ENCODE measurements at regions not wholly inside any gene's neighbourhood (a gene's known extent, or its start where the extent isn't known, plus 50 kb on each side); places are given as distances from the start of the nearest gene placed in this dataset.

DNA sequence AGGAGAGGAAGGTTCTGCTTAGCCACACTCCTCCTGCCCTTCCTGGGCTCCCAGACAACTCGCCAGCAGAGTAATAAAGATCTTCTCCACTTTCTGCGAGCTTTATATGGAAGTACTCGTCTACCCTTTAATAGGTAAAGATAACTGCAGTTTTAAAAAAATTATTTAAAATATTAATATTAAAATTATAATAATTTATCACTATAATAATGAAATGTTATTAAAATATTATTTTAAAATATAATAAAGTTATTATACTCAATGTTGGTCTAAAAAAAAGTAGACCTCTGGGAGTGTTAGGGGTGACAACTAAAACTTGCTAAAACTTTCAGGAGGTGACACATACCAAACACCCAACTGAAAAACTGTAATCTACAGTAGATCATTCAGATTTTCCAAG, 81.5 kb downstream of the RBM43 start:
- Histone ChIP-seq H4K20me1 (ENCODE audit: insufficient read depth) (no peaks in the 10 kb centered on the region), H3K9me3 (ENCODE audit: insufficient read depth, low read depth) (no peaks in the 10 kb centered on the region), H3K4me2 (no peak overlapping the region), H3K9me2 (ENCODE audit: insufficient read depth) (no peaks in the 10 kb centered on the region), H3K4me1 (replicated peaks; ENCODE audit: insufficient read depth) (no peaks in the 10 kb centered on the region), H3K27ac (no peak overlapping the region), H3K79me2 (ENCODE audit: low read depth) (no peaks in the 10 kb centered on the region), H3K4me3 (no peak overlapping the region), H3F3A (ENCODE audit: insufficient read depth, low read depth) (no peaks in the 10 kb centered on the region), H3K27me3 (ENCODE audit: insufficient read depth, low read depth) (no peaks in the 10 kb centered on the region), H2AFZ (no peak overlapping the region), H3K36me3 (ENCODE audit: low read depth) (no peaks in the 10 kb centered on the region)
- DNase-seq = no peak
- intact Hi-C loops (cut with micrococcal nuclease; ENCODE audit: unreplicated experiment) = no loop called here
- no TSS peak for BruUV-seq (replicated peaks)
- TF ChIP-seq, protein P1, sequence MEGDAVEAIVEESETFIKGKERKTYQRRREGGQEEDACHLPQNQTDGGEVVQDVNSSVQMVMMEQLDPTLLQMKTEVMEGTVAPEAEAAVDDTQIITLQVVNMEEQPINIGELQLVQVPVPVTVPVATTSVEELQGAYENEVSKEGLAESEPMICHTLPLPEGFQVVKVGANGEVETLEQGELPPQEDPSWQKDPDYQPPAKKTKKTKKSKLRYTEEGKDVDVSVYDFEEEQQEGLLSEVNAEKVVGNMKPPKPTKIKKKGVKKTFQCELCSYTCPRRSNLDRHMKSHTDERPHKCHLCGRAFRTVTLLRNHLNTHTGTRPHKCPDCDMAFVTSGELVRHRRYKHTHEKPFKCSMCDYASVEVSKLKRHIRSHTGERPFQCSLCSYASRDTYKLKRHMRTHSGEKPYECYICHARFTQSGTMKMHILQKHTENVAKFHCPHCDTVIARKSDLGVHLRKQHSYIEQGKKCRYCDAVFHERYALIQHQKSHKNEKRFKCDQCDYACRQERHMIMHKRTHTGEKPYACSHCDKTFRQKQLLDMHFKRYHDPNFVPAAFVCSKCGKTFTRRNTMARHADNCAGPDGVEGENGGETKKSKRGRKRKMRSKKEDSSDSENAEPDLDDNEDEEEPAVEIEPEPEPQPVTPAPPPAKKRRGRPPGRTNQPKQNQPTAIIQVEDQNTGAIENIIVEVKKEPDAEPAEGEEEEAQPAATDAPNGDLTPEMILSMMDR (conservative IDR thresholded peaks at IDR 0.05) = no peak
- TF ChIP-seq EZH2 (IDR thresholded peaks at IDR 0.05; ENCODE audit: low read depth) = no peak
- ChIA-PET CTCF (no interaction called here), POLR2A (ENCODE audit: unreplicated experiment) (interaction anchor here (0.7 kb wide), 1 partner anchor 279 kb away, joined by 6 read pairs; no protein-coding TSS in a partner anchor)

DNA sequence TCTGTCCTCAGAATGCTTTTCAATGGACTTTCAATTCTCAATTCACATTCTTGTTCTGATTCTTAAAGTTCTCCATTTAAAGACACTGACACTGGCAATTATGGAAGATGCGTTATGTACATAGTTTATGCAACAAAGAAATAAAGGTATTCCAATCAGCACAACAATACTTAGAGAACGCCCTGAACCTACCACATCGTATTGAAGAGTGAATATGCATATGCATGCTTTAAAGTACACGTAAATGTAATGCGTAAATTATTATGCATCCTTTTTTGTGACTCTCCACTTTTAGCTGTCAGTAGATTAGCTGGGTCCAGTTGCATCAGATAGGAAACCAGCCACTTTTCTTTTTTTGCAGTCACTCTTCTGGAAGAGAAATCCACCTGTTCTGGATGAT, 83.5 kb downstream of the RBM43 start:
- TF ChIP-seq, protein P1 (conservative IDR thresholded peaks at IDR 0.05) = no peak
- no peak for TF ChIP-seq EZH2 (IDR thresholded peaks at IDR 0.05; ENCODE audit: low read depth)
- CTCF ChIA-PET = no interaction called here
- Histone ChIP-seq H3K27me3 (ENCODE audit: insufficient read depth, low read depth) (no peaks in the 10 kb centered on the region), H2AFZ (no peak overlapping the region), H3K4me3 (no peak overlapping the region), H3K9me3 (ENCODE audit: insufficient read depth, low read depth) (no peaks in the 10 kb centered on the region), H3K79me2 (ENCODE audit: low read depth) (no peaks in the 10 kb centered on the region), H4K20me1 (ENCODE audit: insufficient read depth) (no peaks in the 10 kb centered on the region), H3F3A (ENCODE audit: insufficient read depth, low read depth) (no peaks in the 10 kb centered on the region), H3K4me2 (no peak overlapping the region), H3K9me2 (ENCODE audit: insufficient read depth) (no peaks in the 10 kb centered on the region), H3K36me3 (ENCODE audit: low read depth) (no peaks in the 10 kb centered on the region), H3K27ac (no peak overlapping the region), H3K4me1 (replicated peaks; ENCODE audit: insufficient read depth) (no peaks in the 10 kb centered on the region)
- no TSS peak for BruUV-seq (replicated peaks)
- intact Hi-C loops (cut with micrococcal nuclease; ENCODE audit: unreplicated experiment) = no loop called here
- POLR2A ChIA-PET (ENCODE audit: unreplicated experiment) = no interaction called here
- DNase-seq = no peak

DNA sequence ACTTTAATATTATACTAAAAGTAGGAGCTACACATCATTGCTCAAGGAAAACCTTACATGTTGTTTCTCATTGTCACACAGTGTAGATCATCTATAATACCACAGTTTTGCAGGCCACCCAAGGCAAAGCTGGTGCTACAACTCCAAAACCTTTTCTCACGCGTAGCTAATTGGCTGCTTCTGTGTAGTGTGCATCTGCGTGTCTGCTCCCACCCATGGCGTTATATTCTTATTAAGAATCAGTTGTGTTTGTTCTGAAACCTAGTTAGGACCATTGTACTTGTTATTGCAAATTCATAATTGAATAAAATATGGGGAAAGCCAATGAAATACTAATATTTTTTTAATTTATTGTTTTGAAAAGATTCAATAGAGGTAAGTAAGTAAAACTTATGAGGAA, 83.9 kb downstream of the RBM43 start:
- no peak overlapping the region for H3K27ac ChIP-seq
- intact Hi-C loops (cut with micrococcal nuclease; ENCODE audit: unreplicated experiment) = no loop called here
- TF ChIP-seq, protein P1 (conservative IDR thresholded peaks at IDR 0.05) = no peak
- no peak for TF ChIP-seq EZH2 (IDR thresholded peaks at IDR 0.05; ENCODE audit: low read depth)
- H3K9me2 ChIP-seq (ENCODE audit: insufficient read depth) = no peaks in the 10 kb centered on the region
- H3K4me2 ChIP-seq = no peak overlapping the region
- H3K79me2 ChIP-seq (ENCODE audit: low read depth) = no peaks in the 10 kb centered on the region
- H3K36me3 ChIP-seq (ENCODE audit: low read depth) = no peaks in the 10 kb centered on the region
- BruUV-seq (replicated peaks) = no TSS peak
- no peak overlapping the region for H2AFZ ChIP-seq
- ChIA-PET CTCF (no interaction called here), POLR2A (ENCODE audit: unreplicated experiment) (no interaction called here)
- no peaks in the 10 kb centered on the region for H3K4me1 ChIP-seq (replicated peaks; ENCODE audit: insufficient read depth)
- H4K20me1 ChIP-seq (ENCODE audit: insufficient read depth) = no peaks in the 10 kb centered on the region
- H3K27me3 ChIP-seq (ENCODE audit: insufficient read depth, low read depth) = no peaks in the 10 kb centered on the region
- no peaks in the 10 kb centered on the region for H3F3A ChIP-seq (ENCODE audit: insufficient read depth, low read depth)
- H3K9me3 ChIP-seq (ENCODE audit: insufficient read depth, low read depth) = no peaks in the 10 kb centered on the region
- H3K4me3 ChIP-seq = no peak overlapping the region
- DNase-seq = no peak

All from PC-9 (cell line).